K562 (cell line): ENCODE measurements at regions not wholly inside any gene's neighbourhood (a gene's known extent, or its start where the extent isn't known, plus 50 kb on each side); places are given as distances from the start of the nearest gene placed in this dataset.

Experiments
- ETV1 ChIP-seq: fragments of 450-650 bp; conservative IDR thresholded peaks from 2 replicates; pipeline ENCODE4 v1.6.1; 2016; ENCODE audit warnings: missing genetic modification characterization, control low read depth, low read depth, missing compliant biosample characterization
- NFATC3 ChIP-seq: fragments of 450-650 bp; IDR thresholded peaks from 2 replicates; pipeline ENCODE4 v1.6.1; 2017; ENCODE audit warnings: mild to moderate bottlenecking
- RBFOX2 ChIP-seq: fragments of 200-400 bp; formaldehyde crosslinking; IDR thresholded peaks from 2 replicates; pipeline ENCODE4 v1.6.1; 2017; ENCODE audit warnings: low read depth, mild to moderate bottlenecking, low read length, moderate library complexity
- RBM25 ChIP-seq: fragments of 200-400 bp; formaldehyde crosslinking; IDR thresholded peaks from 2 replicates; pipeline ENCODE4 v1.6.1; 2018; ENCODE audit warnings: low read length, low read depth, moderate library complexity; ENCODE audit not compliant: severe bottlenecking
- RFX5 ChIP-seq: IDR thresholded peaks from 2 replicates; pipeline ENCODE4 v1.6.1; 2011; ENCODE audit warnings: low read depth, mild to moderate bottlenecking, improper control_type of control experiment, low read length
- TAF1 ChIP-seq: IDR thresholded peaks from 2 replicates; pipeline ENCODE4 v1.6.1; 2011; ENCODE audit warnings: mild to moderate bottlenecking, low read length, moderate library complexity; ENCODE audit not compliant: insufficient read depth, control insufficient read depth, severe bottlenecking; ENCODE audit errors: extremely low read depth
- TAF15 ChIP-seq: fragments of 200-400 bp; formaldehyde crosslinking; IDR thresholded peaks from 2 replicates; pipeline ENCODE4 v1.6.1; 2017; ENCODE audit warnings: mild to moderate bottlenecking, low read depth, low read length, moderate library complexity
- ZNF146 ChIP-seq: IDR thresholded peaks from one replicate; pipeline ENCODE4 v1.6.1; 2018; ENCODE audit warnings: missing compliant biosample characterization; ENCODE audit not compliant: unreplicated experiment
- ZNF274 ChIP-seq: IDR thresholded peaks from 2 replicates; pipeline ENCODE4 v1.6.1; 2011; ENCODE audit warnings: low read depth, mild to moderate bottlenecking, low read length, moderate library complexity, borderline replicate concordance
- ZNF395 ChIP-seq: fragments of 200-800 bp; sonication (Bioruptor generic); IDR thresholded peaks from 2 replicates; pipeline ENCODE4 v1.6.1; 2017; ENCODE audit warnings: missing genetic modification characterization, missing compliant biosample characterization
- ZNF431 ChIP-seq: sonication (generic); formaldehyde crosslinking; IDR thresholded peaks from 2 replicates; pipeline ENCODE4 v1.8.0; 2022; ENCODE audit warnings: mild to moderate bottlenecking, missing genetic modification reagents
- ZNF75A ChIP-seq: fragments of 450-650 bp; formaldehyde crosslinking; IDR thresholded peaks from 2 replicates; pipeline ENCODE4 v1.4.0; 2020; ENCODE audit warnings: mild to moderate bottlenecking
- TF ChIP-seq, protein P1 (sequence below): fragments of 250-450 bp; sonication (Bioruptor Pico); IDR thresholded peaks from 2 replicates; pipeline ENCODE4 v1.5.0; 2020; ENCODE audit warnings: mild to moderate bottlenecking
- TF ChIP-seq, protein P2 (sequence below): fragments of 250-450 bp; sonication (Bioruptor Pico); IDR thresholded peaks from 2 replicates; pipeline ENCODE4 v1.4.0; 2020

DNA sequence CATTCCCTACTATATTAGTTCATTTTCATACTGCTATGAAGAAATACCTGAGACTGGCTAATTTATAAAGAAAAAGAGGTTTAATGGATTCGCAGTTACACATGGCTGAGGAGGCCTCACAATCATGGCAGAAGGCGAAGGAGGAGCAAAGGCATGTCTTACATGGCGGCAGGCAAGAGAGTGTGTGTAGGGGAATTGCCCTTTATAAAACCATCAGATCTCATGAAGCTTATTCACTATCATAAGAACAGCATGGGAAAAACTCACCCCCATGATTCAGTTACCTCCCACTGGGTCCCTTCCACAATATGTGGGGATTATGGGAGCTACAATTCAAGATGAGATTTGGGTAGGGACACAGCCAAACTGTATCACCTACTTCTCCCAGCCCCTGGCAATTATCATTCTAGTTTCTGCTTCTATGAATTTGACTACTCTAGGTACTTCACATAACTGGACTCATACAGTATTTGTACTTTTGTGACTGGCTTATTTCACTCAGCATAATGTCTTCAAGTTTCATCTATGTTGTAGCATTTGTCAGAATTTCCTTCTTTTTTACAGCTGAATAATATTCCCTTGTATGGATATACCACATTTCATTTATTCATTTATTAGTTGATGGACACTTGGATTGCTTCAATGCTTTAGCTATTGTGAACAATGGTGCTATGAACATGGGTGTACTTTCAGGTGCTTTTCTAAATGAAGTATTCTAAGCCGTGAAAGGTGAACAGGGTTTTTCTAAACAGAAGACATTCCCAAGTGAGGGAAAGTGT is 219.5 kb upstream of the NUDT4 start (continued):
- TF ChIP-seq, protein P1, sequence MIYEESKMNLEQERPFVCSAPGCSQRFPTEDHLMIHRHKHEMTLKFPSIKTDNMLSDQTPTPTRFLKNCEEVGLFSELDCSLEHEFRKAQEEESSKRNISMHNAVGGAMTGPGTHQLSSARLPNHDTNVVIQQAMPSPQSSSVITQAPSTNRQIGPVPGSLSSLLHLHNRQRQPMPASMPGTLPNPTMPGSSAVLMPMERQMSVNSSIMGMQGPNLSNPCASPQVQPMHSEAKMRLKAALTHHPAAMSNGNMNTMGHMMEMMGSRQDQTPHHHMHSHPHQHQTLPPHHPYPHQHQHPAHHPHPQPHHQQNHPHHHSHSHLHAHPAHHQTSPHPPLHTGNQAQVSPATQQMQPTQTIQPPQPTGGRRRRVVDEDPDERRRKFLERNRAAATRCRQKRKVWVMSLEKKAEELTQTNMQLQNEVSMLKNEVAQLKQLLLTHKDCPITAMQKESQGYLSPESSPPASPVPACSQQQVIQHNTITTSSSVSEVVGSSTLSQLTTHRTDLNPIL (CRISPR knock-in tag): no peak
- TF ChIP-seq ZNF274: no peak
- no peak for TF ChIP-seq ZNF75A
- TF ChIP-seq TAF15: no peak
- peak; percentile 72 for TF ChIP-seq ZNF146
- TF ChIP-seq RBFOX2: no peak
- peak; percentile 93 for TF ChIP-seq ZNF431 (CRISPR knock-in tag)
- TF ChIP-seq NFATC3: no peak
- no peak for TF ChIP-seq ETV1 (tag)
- TF ChIP-seq, protein P2, sequence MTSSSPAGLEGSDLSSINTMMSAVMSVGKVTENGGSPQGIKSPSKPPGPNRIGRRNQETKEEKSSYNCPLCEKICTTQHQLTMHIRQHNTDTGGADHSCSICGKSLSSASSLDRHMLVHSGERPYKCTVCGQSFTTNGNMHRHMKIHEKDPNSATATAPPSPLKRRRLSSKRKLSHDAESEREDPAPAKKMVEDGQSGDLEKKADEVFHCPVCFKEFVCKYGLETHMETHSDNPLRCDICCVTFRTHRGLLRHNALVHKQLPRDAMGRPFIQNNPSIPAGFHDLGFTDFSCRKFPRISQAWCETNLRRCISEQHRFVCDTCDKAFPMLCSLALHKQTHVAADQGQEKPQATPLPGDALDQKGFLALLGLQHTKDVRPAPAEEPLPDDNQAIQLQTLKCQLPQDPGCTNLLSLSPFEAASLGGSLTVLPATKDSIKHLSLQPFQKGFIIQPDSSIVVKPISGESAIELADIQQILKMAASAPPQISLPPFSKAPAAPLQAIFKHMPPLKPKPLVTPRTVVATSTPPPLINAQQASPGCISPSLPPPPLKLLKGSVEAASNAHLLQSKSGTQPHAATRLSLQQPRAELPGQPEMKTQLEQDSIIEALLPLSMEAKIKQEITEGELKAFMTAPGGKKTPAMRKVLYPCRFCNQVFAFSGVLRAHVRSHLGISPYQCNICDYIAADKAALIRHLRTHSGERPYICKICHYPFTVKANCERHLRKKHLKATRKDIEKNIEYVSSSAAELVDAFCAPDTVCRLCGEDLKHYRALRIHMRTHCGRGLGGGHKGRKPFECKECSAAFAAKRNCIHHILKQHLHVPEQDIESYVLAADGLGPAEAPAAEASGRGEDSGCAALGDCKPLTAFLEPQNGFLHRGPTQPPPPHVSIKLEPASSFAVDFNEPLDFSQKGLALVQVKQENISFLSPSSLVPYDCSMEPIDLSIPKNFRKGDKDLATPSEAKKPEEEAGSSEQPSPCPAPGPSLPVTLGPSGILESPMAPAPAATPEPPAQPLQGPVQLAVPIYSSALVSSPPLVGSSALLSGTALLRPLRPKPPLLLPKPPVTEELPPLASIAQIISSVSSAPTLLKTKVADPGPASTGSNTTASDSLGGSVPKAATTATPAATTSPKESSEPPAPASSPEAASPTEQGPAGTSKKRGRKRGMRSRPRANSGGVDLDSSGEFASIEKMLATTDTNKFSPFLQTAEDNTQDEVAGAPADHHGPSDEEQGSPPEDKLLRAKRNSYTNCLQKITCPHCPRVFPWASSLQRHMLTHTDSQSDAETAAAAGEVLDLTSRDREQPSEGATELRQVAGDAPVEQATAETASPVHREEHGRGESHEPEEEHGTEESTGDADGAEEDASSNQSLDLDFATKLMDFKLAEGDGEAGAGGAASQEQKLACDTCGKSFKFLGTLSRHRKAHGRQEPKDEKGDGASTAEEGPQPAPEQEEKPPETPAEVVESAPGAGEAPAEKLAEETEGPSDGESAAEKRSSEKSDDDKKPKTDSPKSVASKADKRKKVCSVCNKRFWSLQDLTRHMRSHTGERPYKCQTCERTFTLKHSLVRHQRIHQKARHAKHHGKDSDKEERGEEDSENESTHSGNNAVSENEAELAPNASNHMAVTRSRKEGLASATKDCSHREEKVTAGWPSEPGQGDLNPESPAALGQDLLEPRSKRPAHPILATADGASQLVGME (CRISPR knock-in tag): no peak
- TF ChIP-seq ZNF395 (CRISPR knock-in tag): no peak
- no peak for TF ChIP-seq RFX5
- TF ChIP-seq TAF1: no peak
- peak; percentile 52 for TF ChIP-seq RBM25
